ENCODE measurements at regions not wholly inside any gene's neighbourhood (a gene's known extent, or its start where the extent isn't known, plus 50 kb on each side); places are given as distances from the start of the nearest gene placed in this dataset.

- no peak for TF ChIP-seq CTCF (conservative IDR thresholded peaks at IDR 0.05 in 1 of 2, IDR thresholded peaks at IDR 0.05 in 1 of 2; ENCODE audit: low read depth in 1 of 2, low read length in 2 of 2)
- TF ChIP-seq EZH2 (IDR thresholded peaks at IDR 0.05; ENCODE audit: low read length, missing control alignments) = no peak
Measured at GRCh38 chr3:174639406-174639805, 219.7 kb upstream of the NAALADL2 start.

All from fibroblast of lung (primary cell).